GM21786 (cell line): ENCODE measurements at regions not wholly inside any gene's neighbourhood (a gene's known extent, or its start where the extent isn't known, plus 50 kb on each side); places are given as distances from the start of the nearest gene placed in this dataset.

ENCODE experiments used
- ATAC-seq: cut with Tn5 transposase; IDR thresholded peaks from one replicate; pipeline ENCODE4 v1.9.1; 2021; ENCODE audit not compliant: unreplicated experiment

GRCh38 chr16:86986809-86987487 is 330.2 kb downstream of the C16orf95 start:
- no peak for ATAC-seq

- no peak for ATAC-seq
These were observed 329.2 kb downstream of the C16orf95 start for GRCh38 chr16:86987746-86988670.

- ATAC-seq: no peak
These were observed 328.1 kb downstream of the C16orf95 start for GRCh38 chr16:86988920-86989696.

GRCh38 chr16:86990451-86990850 is 326.7 kb downstream of the C16orf95 start:
- ATAC-seq: no peak

- ATAC-seq: no peak
These were observed 325.5 kb downstream of the C16orf95 start for GRCh38 chr16:86991679-86992078.

- no peak for ATAC-seq
These were observed 324.6 kb downstream of the C16orf95 start for GRCh38 chr16:86992587-86992986.

- no peak for ATAC-seq
These were observed 323.6 kb downstream of the C16orf95 start for GRCh38 chr16:86993426-86994110.

GRCh38 chr16:86994215-86994614 is 323.0 kb downstream of the C16orf95 start:
- no peak for ATAC-seq

- no peak for ATAC-seq
These were observed 322.5 kb downstream of the C16orf95 start for GRCh38 chr16:86994651-86995171.

GRCh38 chr16:86995456-86995855 is 321.7 kb downstream of the C16orf95 start:
- ATAC-seq: no peak

- ATAC-seq: no peak
These were observed 321.1 kb downstream of the C16orf95 start for GRCh38 chr16:86996081-86996480.

- no peak for ATAC-seq
These were observed 320.1 kb downstream of the C16orf95 start for GRCh38 chr16:86997058-86997457.

GRCh38 chr16:86998196-86999001 is 318.8 kb downstream of the C16orf95 start:
- no peak for ATAC-seq

- ATAC-seq: no peak
These were observed 317.2 kb downstream of the C16orf95 start for GRCh38 chr16:87000001-87000400.

- no peak for ATAC-seq
These were observed 314.3 kb downstream of the C16orf95 start for GRCh38 chr16:87002717-87003413.

GRCh38 chr16:87003414-87003755 is 313.8 kb downstream of the C16orf95 start:
- ATAC-seq: no peak

GRCh38 chr16:87006021-87006420 is 311.2 kb downstream of the C16orf95 start:
- no peak for ATAC-seq

- no peak for ATAC-seq
These were observed 310.1 kb downstream of the C16orf95 start for GRCh38 chr16:87006789-87007745.
